ENCODE measurements at regions not wholly inside any gene's neighbourhood (a gene's known extent, or its start where the extent isn't known, plus 50 kb on each side); places are given as distances from the start of the nearest gene placed in this dataset.

GRCh38 chr6:47116086-47116485 lies 74.0 kb upstream of the ADGRF1 start:
- DNase-seq, result no peak

- no peak for DNase-seq
Measured at GRCh38 chr6:47114460-47114859, 72.3 kb upstream of the ADGRF1 start.

- no peak for DNase-seq
Measured at GRCh38 chr6:47112317-47112716, 70.2 kb upstream of the ADGRF1 start.

- no peak for DNase-seq
Measured at GRCh38 chr6:47111685-47112084, 69.6 kb upstream of the ADGRF1 start.

GRCh38 chr6:47109281-47109680 lies 67.1 kb upstream of the ADGRF1 start:
- no peak for DNase-seq

GRCh38 chr6:47106721-47107197 lies 64.6 kb upstream of the ADGRF1 start:
- no peak for DNase-seq

GRCh38 chr6:47106216-47106615 lies 64.1 kb upstream of the ADGRF1 start:
- no peak for DNase-seq

- DNase-seq, result no peak
Measured at GRCh38 chr6:47105469-47106178, 63.5 kb upstream of the ADGRF1 start.

- DNase-seq, result no peak
Measured at GRCh38 chr6:47103931-47104330, 61.8 kb upstream of the ADGRF1 start.

GRCh38 chr6:47102331-47102730 lies 60.2 kb upstream of the ADGRF1 start:
- DNase-seq, result no peak

GRCh38 chr6:47098570-47098993 lies 56.5 kb upstream of the ADGRF1 start:
- DNase-seq, result no peak

- DNase-seq, result peak; percentile 93
Measured at GRCh38 chr6:47097092-47097945, 55.2 kb upstream of the ADGRF1 start.

GRCh38 chr6:47096211-47096895 lies 54.2 kb upstream of the ADGRF1 start:
- no peak for DNase-seq

GRCh38 chr6:47094241-47094925 lies 52.3 kb upstream of the ADGRF1 start:
- no peak for DNase-seq

- no peak for DNase-seq
Measured at GRCh38 chr6:47093169-47093568, 51.0 kb upstream of the ADGRF1 start.

GRCh38 chr6:47091886-47092668 lies 49.9 kb upstream of the ADGRF1 start:
- DNase-seq, result peak; percentile 73

All from tongue (tissue), 1 donor.